HG03460 (cell line): ENCODE measurements at regions not wholly inside any gene's neighbourhood (a gene's known extent, or its start where the extent isn't known, plus 50 kb on each side); places are given as distances from the start of the nearest gene placed in this dataset.
A peak's percentile ranks its signal among the peaks of the same experiment; 100 is the strongest.

Source experiments
- ATAC-seq: cut with Tn5 transposase; IDR thresholded peaks from one replicate; pipeline ENCODE4 v1.9.1; 2021; ENCODE audit not compliant: unreplicated experiment

DNA sequence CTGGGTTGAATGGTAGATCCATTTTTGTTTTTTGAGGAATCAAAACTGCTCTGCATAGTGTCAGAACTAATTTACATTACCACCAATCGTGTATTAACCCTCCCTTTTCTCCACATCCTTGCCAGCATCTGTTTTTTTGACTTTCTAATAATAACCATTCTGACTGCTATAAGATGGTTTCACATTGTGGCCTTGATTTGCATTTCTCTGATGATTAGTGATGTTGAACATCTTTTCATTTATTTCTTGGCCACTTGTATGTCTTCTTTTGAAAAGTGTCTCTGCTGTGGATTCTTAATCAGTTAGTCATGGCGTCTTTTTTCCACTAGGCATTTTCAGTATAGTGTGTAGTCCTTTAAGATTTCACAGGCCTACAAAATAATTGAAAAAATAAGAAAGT is 2144.3 kb upstream of the C9orf72 start:
- no peak for ATAC-seq

DNA sequence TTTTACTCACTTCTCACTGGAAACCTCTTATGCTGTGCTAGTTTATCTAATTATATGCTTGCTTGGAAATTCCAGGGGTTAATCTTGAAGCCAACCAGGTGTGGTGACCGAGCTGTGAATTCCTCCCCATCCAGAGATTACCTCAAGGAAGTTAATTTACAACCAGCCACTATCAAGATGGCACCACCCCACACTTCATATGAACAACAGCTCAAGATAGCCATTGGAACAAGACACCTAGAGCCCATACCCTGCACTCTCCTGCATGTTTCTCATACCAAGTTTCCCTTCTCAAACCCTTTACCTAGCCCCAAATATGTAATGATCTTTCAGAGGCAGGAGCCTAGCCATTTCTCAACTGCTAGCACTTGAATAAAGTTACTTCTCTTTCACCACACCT is 2156.9 kb upstream of the C9orf72 start:
- ATAC-seq, result no peak

DNA sequence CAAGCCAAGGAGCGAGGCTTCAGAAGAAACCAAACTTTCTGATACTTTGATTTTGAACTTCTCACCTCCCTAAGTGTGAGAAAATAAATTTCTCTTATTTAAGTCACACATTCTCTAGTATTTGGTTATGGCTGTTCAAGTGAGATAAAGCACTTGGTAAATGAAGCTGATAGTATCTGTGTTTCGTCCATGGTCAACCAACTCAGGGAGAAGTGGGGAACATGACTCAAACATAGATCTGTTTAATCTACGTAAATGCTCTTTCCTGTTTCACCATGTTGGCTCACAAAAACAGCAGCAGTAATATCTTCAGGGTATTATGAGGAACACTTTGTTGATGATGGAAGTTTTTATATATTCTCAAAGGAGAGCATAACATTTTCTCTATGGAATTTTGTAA is 2167.2 kb upstream of the C9orf72 start:
- no peak for ATAC-seq

DNA sequence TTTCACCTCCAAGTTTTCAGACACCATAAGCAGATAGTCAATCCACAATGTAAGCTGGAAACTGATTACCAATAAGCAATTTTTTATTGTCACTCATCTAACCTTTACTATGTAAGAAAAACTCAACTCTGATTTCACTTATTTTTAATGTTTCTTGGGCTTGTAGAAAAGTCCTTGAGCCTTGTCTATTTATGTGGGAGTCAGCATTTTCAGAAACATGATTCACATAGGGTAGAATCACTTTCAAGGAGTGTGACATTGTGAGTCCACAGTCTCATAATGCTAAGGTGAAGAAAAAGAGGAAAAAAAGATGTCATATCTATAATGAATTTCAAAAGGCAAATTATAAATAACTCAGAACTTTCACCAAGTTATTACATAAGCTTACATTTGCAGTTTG is 2167.9 kb upstream of the C9orf72 start:
- no peak for ATAC-seq

DNA sequence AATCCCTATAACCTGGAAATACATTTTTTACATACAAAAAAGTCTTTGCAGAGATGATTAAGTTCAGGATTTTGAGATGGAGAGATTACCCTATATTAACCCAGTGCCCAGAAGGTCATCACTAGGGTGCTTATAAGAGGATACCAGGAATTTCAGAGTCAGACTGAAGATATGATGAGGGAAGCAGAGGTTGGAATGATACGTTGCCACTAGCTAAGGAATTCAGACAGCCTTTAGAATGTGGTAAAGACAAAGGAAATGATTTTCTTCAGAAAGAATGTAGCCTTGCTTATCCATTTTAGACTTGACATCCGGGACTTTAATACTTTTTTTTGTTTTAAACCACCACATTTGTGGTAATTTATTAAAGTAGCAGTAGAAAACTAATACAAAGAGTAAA is 2176.8 kb upstream of the C9orf72 start:
- no peak for ATAC-seq

DNA sequence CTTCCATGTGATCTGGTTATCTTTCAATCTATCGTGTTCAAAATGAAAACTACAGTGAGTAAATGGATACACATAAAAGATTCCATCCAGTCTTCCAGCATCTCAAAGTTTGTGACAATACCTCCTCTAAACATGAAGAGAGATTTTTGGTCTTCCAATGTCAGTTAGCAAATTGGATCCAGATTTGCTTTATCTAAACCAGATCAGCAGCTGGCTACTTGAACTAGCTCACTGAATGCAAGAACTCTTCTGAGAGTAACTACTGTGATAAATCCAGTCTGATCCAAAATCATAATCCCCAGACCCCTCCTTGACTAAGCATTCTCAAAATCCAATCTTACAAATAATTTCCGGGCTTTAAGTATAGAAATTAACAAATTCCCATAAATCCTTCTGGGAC is 2177.9 kb upstream of the C9orf72 start:
- no peak for ATAC-seq

DNA sequence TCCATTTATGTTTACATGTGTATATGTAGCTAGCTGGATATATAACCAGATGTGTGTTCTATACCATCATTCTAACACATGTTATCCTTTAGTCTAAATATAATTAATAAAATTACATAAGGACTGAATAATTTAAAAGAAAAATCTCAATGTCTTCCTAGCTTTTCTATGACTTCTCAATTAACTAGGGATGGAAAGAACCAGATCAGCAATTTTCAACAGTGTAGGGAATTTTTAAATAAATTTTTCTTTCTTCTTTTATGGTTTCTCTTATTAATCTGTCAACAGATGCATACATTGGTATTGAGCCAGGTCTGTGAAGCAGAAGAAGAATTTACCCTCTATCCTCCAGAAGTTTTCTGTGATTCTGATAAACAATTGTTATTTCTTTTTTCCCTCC is 2180.4 kb upstream of the C9orf72 start:
- no peak for ATAC-seq

DNA sequence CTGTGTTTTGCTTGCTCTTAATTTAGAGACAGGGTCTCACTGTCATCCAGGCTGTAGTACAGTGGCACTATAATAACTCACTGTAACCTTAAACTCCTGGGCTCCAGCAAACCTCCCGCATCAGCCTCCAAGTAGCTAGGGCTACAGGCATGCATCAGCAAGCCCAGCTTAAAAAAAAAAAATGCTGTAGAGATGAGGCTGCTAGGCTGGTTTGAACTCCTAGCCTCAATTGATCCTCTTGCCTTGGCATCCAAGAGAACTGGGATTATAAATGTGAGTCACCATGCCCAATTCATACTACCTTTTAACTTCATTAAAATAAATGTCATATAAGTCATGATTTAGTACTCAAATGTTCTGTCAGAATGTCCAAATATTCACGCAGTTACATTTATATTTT is 2195.7 kb upstream of the C9orf72 start:
- no peak for ATAC-seq

DNA sequence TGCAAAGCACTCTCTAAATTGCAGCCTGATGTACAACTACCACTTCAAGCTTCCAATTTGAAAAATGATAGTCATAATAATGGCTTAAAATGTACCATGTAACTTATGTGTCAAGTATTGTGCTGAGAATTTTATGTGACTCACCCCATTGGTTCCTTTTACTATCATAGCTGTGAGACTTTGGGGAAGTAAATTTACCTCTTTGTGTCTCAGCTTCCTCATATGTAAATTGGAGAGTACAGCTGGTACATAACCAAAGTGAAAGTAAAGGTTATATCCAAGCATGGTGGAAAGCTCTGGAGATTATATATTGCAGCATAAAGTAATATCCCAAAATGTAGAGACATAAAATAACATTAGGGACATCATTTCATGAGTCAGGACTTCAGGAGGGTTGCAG is 2200.4 kb upstream of the C9orf72 start:
- no peak for ATAC-seq

DNA sequence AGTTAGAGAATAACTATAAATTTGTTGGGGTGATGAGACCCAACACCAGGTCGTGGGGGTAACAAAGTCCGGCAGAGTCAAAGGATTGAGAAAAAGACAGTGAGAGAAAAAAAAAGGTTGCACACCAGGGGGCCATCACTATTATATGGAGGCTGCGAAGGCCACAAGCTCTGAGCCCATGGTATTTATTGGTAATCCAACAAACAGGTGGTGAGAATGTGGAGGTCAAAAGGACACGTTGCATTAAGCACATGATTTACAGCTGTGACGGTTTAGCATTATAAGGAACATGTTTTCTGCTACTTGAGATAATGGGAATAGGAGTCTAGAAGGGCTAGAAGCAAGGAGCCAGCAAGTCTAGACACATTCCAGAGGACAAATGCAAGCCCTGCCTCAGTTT is 2202.2 kb upstream of the C9orf72 start:
- no peak for ATAC-seq

DNA sequence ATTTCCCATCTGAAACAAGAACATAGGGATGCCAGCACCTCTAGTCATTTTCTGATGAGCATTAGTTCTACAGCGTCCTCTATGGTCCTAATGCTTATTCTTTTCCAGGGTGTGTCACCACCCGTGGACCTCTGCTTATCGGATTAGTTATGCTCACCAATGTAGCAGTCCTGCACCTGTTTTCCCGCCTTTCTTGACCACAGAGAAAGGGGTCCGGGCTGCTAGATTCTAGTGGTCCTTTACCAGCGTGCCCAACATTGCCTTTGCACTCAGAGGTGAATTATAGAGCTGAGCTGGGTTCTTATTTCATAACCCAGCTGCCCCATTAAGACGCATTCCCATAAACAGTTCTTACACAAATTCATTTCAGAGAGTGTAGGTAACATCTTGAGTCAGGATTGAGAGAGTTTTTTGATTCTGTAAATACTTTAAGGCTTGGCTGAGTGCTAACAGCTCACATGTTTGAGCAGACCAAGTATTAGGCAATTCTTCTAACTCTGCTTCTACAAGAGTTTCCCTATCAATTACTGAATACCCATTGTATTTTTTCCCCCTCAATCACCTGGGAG is 2205.1 kb upstream of the C9orf72 start:
- no peak for ATAC-seq

DNA sequence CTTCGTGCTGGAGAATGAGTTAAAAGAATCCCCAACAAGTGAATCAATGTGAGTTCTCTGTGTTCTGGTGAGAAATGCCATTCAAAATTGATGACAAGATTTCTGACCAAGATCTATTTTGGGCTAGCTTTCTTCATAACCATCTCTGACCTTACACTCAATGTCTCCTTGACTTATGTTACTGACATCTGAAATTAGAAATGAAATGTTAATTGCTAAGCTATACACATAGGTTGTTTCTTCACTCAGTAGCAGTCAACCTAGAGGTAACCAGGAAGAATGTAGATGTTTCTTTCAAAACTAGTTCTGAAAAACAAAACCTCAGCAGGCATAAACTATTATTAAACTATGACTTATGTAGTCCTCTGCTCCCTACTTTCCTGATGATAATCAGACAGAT is 2220.7 kb upstream of the C9orf72 start:
- no peak for ATAC-seq

DNA sequence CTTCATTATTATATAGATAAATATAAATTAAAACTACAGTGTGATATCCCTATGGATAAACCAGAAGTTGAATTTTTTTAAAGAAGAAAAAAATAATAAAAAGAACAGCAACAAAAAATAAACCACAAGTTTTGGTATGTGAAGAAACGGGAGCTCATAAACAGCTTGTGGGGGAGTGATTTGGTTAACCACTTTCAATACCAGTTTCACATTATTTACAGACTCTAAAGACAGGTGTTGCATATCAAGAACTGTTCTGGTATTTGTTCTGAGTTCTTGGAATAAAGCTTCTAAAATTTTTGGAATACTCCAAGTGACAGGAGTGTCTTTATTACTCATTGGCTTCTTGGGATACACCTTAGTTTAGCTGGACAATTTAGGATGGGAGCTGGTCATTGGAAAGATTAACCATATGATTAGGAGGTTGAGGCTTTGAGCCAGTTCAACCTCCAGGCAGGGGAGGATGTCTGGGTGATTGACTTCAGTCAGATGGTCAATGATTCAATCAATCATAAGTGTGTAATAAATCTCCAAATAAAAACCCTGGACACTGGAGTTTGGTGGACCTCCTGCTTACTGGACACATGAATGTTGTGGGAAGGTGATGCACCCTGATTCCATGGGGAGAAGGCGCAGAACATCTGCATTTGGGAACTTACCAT is 2223.1 kb upstream of the C9orf72 start:
- peak; percentile 82 for ATAC-seq

DNA sequence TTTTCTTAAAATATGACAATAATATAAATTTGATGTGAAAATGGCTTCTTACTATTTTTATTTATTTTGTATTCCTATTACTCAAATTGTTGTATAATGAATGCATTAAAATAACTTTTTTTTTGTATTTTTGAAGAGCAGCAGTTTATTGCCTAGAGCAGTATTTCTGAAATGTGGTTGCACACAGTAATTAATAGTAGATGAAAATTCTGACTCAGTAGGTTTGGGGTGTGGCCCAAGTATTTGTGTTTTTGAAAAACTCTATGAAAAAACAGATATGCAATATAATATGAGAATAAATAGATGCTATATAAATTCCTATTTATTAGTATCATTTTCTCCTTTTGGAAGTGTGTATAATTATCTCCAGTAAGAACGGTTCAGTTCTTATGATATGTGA is 2225.3 kb upstream of the C9orf72 start:
- no peak for ATAC-seq

DNA sequence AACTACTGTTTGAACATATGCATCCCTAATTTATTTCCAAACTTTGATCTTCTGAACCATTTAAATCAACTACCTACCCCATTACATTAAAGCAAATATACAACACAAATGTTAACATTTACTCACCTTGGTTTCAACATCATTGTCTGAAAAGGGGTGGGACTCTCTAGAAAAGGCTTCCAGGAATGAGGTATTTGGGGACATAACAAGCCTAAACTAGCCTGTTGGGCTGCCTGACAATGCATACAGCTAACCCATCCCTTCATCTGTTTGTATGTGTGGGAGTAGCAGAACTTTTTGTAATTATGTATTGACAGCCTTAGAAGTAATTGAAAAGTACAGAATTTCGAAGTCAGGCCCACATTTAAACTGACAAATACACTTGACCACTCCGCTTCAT is 2225.9 kb upstream of the C9orf72 start:
- no peak for ATAC-seq

DNA sequence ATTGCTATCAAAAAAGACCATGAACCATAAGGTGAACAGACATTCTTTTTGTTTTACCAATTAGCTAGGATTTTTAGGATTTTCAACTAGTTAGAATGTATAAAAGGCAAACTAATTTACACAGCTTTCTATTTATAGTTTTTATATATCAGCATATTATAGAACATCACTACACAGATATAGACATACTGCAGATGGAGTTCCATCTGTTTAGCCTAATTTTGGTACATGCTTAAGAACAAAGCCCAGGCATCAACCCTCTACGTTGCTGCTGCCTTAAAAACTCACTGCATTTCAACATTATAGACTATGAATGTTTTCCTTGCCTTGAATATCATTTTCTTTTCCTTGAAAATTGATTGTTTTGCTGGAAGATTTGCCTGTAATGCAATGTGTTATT is 2227.5 kb upstream of the C9orf72 start:
- ATAC-seq, result no peak

DNA sequence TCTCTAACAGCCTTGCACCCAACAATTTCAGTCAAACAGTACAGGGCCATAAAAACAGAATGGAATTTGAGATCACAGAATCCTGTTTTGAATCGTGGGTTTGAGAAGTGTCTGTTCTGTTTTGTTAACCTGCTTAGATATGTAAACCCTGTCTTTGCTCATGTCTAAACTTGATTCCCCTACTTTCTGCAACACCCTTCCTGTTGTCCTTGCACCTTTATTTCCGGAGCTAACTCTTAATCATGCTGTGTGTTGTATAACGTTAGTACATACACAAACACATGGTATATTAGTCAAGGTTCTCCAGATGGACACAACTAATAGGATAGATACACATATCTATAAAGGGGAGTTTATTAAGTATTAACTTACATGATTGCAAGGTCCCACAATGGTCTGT is 2229.2 kb upstream of the C9orf72 start:
- no peak for ATAC-seq

DNA sequence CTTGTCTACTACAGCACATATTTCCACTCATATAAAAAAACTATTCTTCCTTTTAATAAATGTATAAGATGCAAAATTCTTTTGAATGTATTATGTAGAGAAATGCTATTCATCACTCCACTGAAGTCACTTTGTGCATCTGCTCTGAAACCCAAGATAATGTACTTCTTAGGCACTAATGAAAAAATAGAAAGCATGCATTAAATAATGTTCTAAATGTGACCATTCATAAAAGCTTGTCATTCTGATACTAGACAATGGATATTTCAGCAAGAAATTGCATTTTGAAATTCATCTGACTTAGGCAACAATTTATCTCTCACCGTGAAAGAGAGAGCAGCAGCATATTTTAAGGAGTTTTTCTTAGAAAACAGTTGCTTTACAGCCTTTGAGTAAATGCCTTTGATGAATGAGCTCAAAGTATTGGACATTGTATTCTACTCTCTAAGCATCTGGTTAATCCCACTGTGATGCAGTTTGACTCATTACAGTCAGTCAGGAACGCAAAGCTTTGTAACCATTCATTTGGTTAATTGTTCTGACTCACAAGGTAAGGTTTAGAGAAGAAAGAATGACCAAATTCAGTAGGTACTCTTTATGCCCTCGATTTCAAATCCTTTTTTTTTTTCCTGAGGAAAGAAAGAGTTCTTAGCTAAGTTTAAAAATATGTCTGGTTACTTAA is 2233.8 kb upstream of the C9orf72 start:
- ATAC-seq, result no peak

DNA sequence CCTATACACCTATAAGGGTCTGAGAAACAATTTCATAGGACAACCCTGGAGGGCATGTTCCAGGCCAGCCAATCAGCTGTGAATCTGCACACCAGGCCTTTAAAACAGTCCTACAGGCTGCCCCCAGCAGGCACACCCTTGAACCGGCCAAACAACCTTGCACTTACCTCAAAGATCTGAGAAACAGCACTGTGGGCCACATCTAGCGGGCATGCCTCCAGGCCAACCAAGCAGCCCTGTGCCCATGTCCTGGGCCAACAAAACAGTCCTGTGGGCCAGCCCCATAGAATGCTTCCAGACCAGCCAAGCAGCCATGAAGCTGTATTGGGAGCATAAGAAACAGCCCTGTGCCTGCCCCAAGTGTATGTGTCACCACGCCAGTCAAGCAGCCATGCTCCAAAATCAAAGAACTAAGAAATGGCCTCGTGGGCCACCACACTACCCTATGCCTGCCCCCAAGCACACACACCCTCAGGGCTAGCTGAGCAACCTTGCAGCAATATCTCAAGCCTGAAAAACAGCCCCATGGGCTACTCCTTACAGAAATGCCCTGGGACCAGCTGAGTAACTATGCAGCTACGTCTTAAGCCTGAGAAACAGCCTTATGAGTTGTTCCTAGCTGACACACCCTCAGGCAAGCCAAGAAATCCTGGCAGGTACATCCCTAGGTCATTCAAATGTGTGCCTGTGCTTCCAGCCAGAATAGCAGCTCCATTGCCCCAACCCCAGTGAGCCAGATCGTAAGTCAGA is 2243.8 kb upstream of the C9orf72 start:
- no peak for ATAC-seq

DNA sequence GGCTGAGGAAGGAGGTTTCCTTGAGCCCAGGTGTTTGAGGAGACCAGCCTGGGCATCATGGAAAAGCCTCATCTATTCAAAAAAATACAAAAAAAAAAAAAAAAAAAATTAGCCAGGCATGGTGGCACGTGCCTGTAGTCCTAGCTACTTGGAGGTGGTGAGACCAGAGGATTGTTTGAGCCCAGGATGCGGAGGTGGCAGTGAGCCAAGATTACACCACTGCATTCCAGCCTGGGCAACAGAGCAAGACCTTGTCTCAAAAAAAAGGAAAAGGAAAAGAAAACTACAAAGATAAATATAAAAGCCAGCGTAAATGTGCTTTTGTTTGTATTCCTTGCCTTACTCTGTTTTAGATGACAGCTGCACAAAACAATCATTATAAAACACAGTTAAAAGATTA is 2249.2 kb upstream of the C9orf72 start:
- no peak for ATAC-seq

DNA sequence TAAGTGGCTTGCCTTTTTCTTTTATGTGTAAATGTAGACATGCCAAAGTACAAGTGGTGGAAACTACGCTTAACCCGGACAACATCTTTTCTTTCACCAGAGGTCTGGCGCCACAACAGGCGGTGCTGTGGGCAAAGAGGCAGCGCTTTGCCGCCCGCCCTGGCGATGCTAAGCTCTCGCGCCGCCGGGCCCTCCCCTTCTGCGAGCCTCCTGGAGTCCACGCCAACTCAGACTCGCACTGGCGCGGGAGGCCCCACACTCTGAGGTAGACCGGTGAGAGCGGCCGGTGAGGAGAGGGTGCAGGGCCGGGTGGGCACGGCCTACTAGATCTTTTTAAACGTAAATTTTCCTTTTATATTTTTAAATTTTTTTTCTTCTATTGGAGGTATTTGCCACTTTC is 2253.1 kb upstream of the C9orf72 start:
- no peak for ATAC-seq

DNA sequence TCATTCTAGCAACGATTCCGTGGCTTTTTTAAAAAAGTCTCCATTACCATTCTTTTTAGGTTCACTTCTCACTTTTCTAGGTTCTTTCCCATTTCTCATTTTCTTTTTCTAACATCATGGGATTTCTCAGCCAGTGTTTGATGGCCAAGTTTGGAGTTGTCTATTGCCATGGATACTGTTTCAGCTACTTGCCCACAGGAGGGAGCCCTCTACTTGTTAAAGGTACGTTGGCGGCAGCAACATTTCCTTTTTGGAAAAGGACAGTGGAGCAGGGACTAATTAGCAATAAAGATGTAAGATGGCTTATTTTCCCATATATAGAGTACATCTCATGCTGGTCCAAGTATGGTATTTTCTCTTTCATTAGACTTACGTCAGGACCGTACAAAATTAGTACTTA is 2257.5 kb upstream of the C9orf72 start:
- no peak for ATAC-seq
